ENCODE measurements at regions not wholly inside any gene's neighbourhood (a gene's known extent, or its start where the extent isn't known, plus 50 kb on each side); places are given as distances from the start of the nearest gene placed in this dataset.

GRCh38 chrX:36927712-36928111 is 80.5 kb upstream of the FAM47C start:
- H3K9me3 ChIP-seq, result no peaks in the 10 kb centered on the region
- no peak for TF ChIP-seq CTCF (IDR thresholded peaks at IDR 0.05)
- H3K4me1 ChIP-seq (ENCODE audit: low read depth), result no peaks in the 10 kb centered on the region
- no peaks in the 10 kb centered on the region for H3K36me3 ChIP-seq (ENCODE audit: low read depth)
- DNase-seq (no peak), ATAC-seq (no peak)
- intact Hi-C loops (cut with DNase I, micrococcal nuclease), result no loop called here
- H3K4me3 ChIP-seq, result no peak overlapping the region

GRCh38 chrX:36930491-36930890 is 77.7 kb upstream of the FAM47C start:
- Histone ChIP-seq H3K36me3 (ENCODE audit: low read depth) (no peaks in the 10 kb centered on the region), H3K4me1 (ENCODE audit: low read depth) (no peaks in the 10 kb centered on the region), H3K4me3 (no peak overlapping the region), H3K9me3 (no peaks in the 10 kb centered on the region)
- DNase-seq, result no peak
- no peak for TF ChIP-seq CTCF (IDR thresholded peaks at IDR 0.05)
- intact Hi-C loops (cut with DNase I, micrococcal nuclease), result no loop called here
- ATAC-seq, result no peak

- intact Hi-C loops (cut with DNase I, micrococcal nuclease), result no loop called here
- no peak for ATAC-seq
- no peak for TF ChIP-seq CTCF (IDR thresholded peaks at IDR 0.05)
Observed at GRCh38 chrX:36947214-36947613, 61.0 kb upstream of the FAM47C start.

GRCh38 chrX:36950495-36951253 is 57.5 kb upstream of the FAM47C start:
- intact Hi-C loops (cut with DNase I, micrococcal nuclease), result no loop called here
- DNase-seq (no peak), ATAC-seq (no peak)
- H3K4me1 ChIP-seq (ENCODE audit: low read depth), result no peaks in the 10 kb centered on the region
- no peaks in the 10 kb centered on the region for H3K36me3 ChIP-seq (ENCODE audit: low read depth)
- H3K4me3 ChIP-seq, result no peak overlapping the region
- no peak for TF ChIP-seq CTCF (IDR thresholded peaks at IDR 0.05)
- no peaks in the 10 kb centered on the region for H3K9me3 ChIP-seq

More at GRCh38 chrX:36947214-36947613, 61.0 kb upstream of the FAM47C start:
- Histone ChIP-seq H3K4me3 (no peak overlapping the region), H3K9me3 (no peaks in the 10 kb centered on the region), H3K4me1 (ENCODE audit: low read depth) (no peaks in the 10 kb centered on the region), H3K36me3 (ENCODE audit: low read depth) (no peaks in the 10 kb centered on the region)
- DNase-seq, result no peak

GRCh38 chrX:36957425-36958328 is 50.5 kb upstream of the FAM47C start:
- peak; percentile 1 to 40 (median 27) for DNase-seq
- no peaks in the 10 kb centered on the region for H3K4me1 ChIP-seq (ENCODE audit: low read depth)
- TF ChIP-seq CTCF (IDR thresholded peaks at IDR 0.05), result no peak
- no peak overlapping the region for H3K4me3 ChIP-seq
- no peaks in the 10 kb centered on the region for H3K36me3 ChIP-seq (ENCODE audit: low read depth)
- peak; percentile 60 for ATAC-seq
- H3K9me3 ChIP-seq, result no peaks in the 10 kb centered on the region
- intact Hi-C loops (cut with DNase I, micrococcal nuclease), result no loop called here
